Lower leg skin (tissue), 4 donors: ENCODE measurements at regions not wholly inside any gene's neighbourhood (a gene's known extent, or its start where the extent isn't known, plus 50 kb on each side); places are given as distances from the start of the nearest gene placed in this dataset.

Experiments
- DNase-seq, 2 donors: peaks; one replicate each; pipeline ENCODE4 v3.0.0-alpha.2; 2019; ENCODE audit warnings: low spot score in 2 of 2
- H3K4me3 ChIP-seq: fragments of 200-600 bp; sonication (generic); 2 replicates; pipeline ENCODE4 v1.5.1; 2017; ENCODE audit warnings: mild to moderate bottlenecking, low read depth; ENCODE audit not compliant: poor library complexity, severe bottlenecking
- CTCF ChIP-seq, 3 donors: fragments of 450-650 bp; IDR thresholded peaks; one replicate each; pipeline ENCODE4 v1.5.1; 2016; ENCODE audit warnings: antibody characterized with exemption in 3 of 3, mild to moderate bottlenecking in 3 of 3, moderate library complexity in 2 of 3
- POLR2A ChIP-seq, 2 donors: fragments of 450-650 bp; IDR thresholded peaks; one replicate each; pipeline ENCODE4 v1.6.1; 2016 to 2017; ENCODE audit warnings: antibody characterized with exemption in 2 of 2, mild to moderate bottlenecking in 1 of 2, moderate library complexity in 1 of 2
- WGBS, 2 donors: methylation state at CpG; one replicate each; pipeline ENCODE4 v1.1.5; 2018; 5-methylcytosine and 5-hydroxymethylcytosine counted together
- intact Hi-C: fragments of 100-400 bp; cut with DNase I; formaldehyde crosslinking; loops from one replicate; pipeline ENCODE4 v1.15.0; 2023; ENCODE audit warnings: low total_unique reads

- whole genome bisulfite sequencing, 2 donors, result 88 to 90% methylated on average over 3 of the region's 3 CpGs
- no peak for DNase-seq
- intact Hi-C loops, result no loop called here
- no peak for TF ChIP-seq CTCF (IDR thresholded peaks at IDR 0.05)
- TF ChIP-seq POLR2A (IDR thresholded peaks at IDR 0.05), result no peak
- no peak overlapping the region for H3K4me3 ChIP-seq
Measured at GRCh38 chr1:221636967-221637366, 104.9 kb downstream of the DUSP10 start.

GRCh38 chr1:221637641-221638041 is 104.2 kb downstream of the DUSP10 start:
- no peak overlapping the region for H3K4me3 ChIP-seq
- DNase-seq, result no peak
- TF ChIP-seq POLR2A (IDR thresholded peaks at IDR 0.05) (no peak), CTCF (IDR thresholded peaks at IDR 0.05) (no peak)
- 7 to 24% methylated on average over 2 of the region's 2 CpGs for WGBS, 2 donors
- intact Hi-C loops, result no loop called here

- TF ChIP-seq POLR2A (IDR thresholded peaks at IDR 0.05) (no peak), CTCF (IDR thresholded peaks at IDR 0.05) (no peak)
- 92 to 98% methylated on average over 2 of the region's 2 CpGs for WGBS, 2 donors
- DNase-seq, result no peak
- no peak overlapping the region for H3K4me3 ChIP-seq
- intact Hi-C loops, result no loop called here
Measured at GRCh38 chr1:221638595-221638994, 103.3 kb downstream of the DUSP10 start.

- H3K4me3 ChIP-seq, result no peak overlapping the region
- intact Hi-C loops, result no loop called here
- DNase-seq, result no peak
- 97 to 99% methylated on average over 3 of the region's 3 CpGs for WGBS, 2 donors
- TF ChIP-seq POLR2A (IDR thresholded peaks at IDR 0.05) (no peak), CTCF (IDR thresholded peaks at IDR 0.05) (no peak)
Measured at GRCh38 chr1:221641811-221642210, 100.1 kb downstream of the DUSP10 start.

GRCh38 chr1:221643404-221644144 is 98.3 kb downstream of the DUSP10 start:
- H3K4me3 ChIP-seq, result no peak overlapping the region
- no peak for DNase-seq
- intact Hi-C loops, result no loop called here
- TF ChIP-seq POLR2A (IDR thresholded peaks at IDR 0.05) (no peak), CTCF (IDR thresholded peaks at IDR 0.05) (no peak)
- WGBS, 2 donors, result 63 to 67% methylated on average over 1 of the region's 1 CpG

GRCh38 chr1:221644145-221644448 is 97.8 kb downstream of the DUSP10 start:
- DNase-seq, result no peak
- no peak for TF ChIP-seq CTCF (IDR thresholded peaks at IDR 0.05)
- TF ChIP-seq POLR2A (IDR thresholded peaks at IDR 0.05), result no peak
- WGBS, 2 donors, result 49 to 60% methylated on average over 3 of the region's 3 CpGs
- H3K4me3 ChIP-seq, result no peak overlapping the region
- intact Hi-C loops, result no loop called here
